Fibroblast of the conjunctiva (primary cell): ENCODE measurements at regions not wholly inside any gene's neighbourhood (a gene's known extent, or its start where the extent isn't known, plus 50 kb on each side); places are given as distances from the start of the nearest gene placed in this dataset.

Source experiments
- DNase-seq: peaks from one replicate; pipeline ENCODE4 v3.0.0-alpha.2; 2010; ENCODE audit warnings: low read depth

GRCh38 chr11:116505298-116506262, 267.2 kb downstream of the BUD13 start:
- no peak for DNase-seq

GRCh38 chr11:116504541-116505297, 268.1 kb downstream of the BUD13 start:
- no peak for DNase-seq

GRCh38 chr11:116503216-116504160, 269.3 kb downstream of the BUD13 start:
- DNase-seq, result no peak

- no peak for DNase-seq
Observed at GRCh38 chr11:116502641-116503061, 270.1 kb downstream of the BUD13 start.

GRCh38 chr11:116501728-116502127, 271.1 kb downstream of the BUD13 start:
- DNase-seq, result no peak

GRCh38 chr11:116500947-116501602, 271.7 kb downstream of the BUD13 start:
- DNase-seq, result no peak

- no peak for DNase-seq
Observed at GRCh38 chr11:116500026-116500946, 272.5 kb downstream of the BUD13 start.

- DNase-seq, result no peak
Observed at GRCh38 chr11:116499396-116500003, 273.3 kb downstream of the BUD13 start.

GRCh38 chr11:116498161-116498560, 274.6 kb downstream of the BUD13 start:
- DNase-seq, result no peak

GRCh38 chr11:116492600-116492999, 280.2 kb downstream of the BUD13 start:
- DNase-seq, result no peak

- DNase-seq, result no peak
Observed at GRCh38 chr11:116488836-116489389, 283.9 kb downstream of the BUD13 start.

GRCh38 chr11:116485425-116485824, 287.4 kb downstream of the BUD13 start:
- DNase-seq, result no peak

GRCh38 chr11:116482716-116483115, 290.1 kb downstream of the BUD13 start:
- DNase-seq, result no peak

GRCh38 chr11:116481126-116481675, 291.6 kb downstream of the BUD13 start:
- no peak for DNase-seq

- DNase-seq, result no peak
Observed at GRCh38 chr11:116478669-116479668, 293.8 kb downstream of the BUD13 start.

GRCh38 chr11:116478205-116478604, 294.6 kb downstream of the BUD13 start:
- no peak for DNase-seq

GRCh38 chr11:116473790-116474346, 298.9 kb downstream of the BUD13 start:
- DNase-seq, result no peak
